Progenitor cell of endocrine pancreas (in vitro differentiated cells): ENCODE measurements at regions not wholly inside any gene's neighbourhood (a gene's known extent, or its start where the extent isn't known, plus 50 kb on each side); places are given as distances from the start of the nearest gene placed in this dataset.
A peak's percentile ranks its signal among the peaks of the same experiment; 100 is the strongest.
"Not testable (repeated sequence)": the region's sequence is repeated elsewhere in the genome, so short reads cannot be mapped to it uniquely, and the experiment has no call there.

Experiments
- DNase-seq: peaks from one replicate; pipeline ENCODE4 v3.0.0; 2021; ENCODE audit warnings: low spot score; ENCODE audit not compliant: unreplicated experiment
- H3K27ac Mint-ChIP-seq: 2 replicates; pipeline ENCODE4 v1.8.0; 2021; ENCODE audit warnings: mild to moderate bottlenecking, moderate library complexity, mixed read lengths
- H3K27me3 Mint-ChIP-seq: 2 replicates; pipeline ENCODE4 v1.8.0; 2021; ENCODE audit warnings: mixed read lengths
- H3K36me3 Mint-ChIP-seq: 2 replicates; pipeline ENCODE4 v1.8.0; 2022; ENCODE audit warnings: mixed read lengths; ENCODE audit not compliant: insufficient read depth
- H3K4me1 Mint-ChIP-seq: 2 replicates; pipeline ENCODE4 v1.8.0; 2021; ENCODE audit warnings: low read depth, mixed read lengths
- H3K4me3 Mint-ChIP-seq: 2 replicates; pipeline ENCODE4 v1.8.0; 2021; ENCODE audit warnings: low read depth, mild to moderate bottlenecking, moderate library complexity, mixed read lengths
- H3K9me3 Mint-ChIP-seq: 2 replicates; pipeline ENCODE4 v1.8.0; 2021; ENCODE audit warnings: low read depth, mixed read lengths
- TF ChIP-seq, protein P1 (sequence below): fragments of 200-600 bp; sonication (generic); IDR thresholded peaks from one replicate; pipeline ENCODE4 v1.5.0; 2021; ENCODE audit warnings: antibody characterized with exemption, mild to moderate bottlenecking; ENCODE audit not compliant: unreplicated experiment

DNA sequence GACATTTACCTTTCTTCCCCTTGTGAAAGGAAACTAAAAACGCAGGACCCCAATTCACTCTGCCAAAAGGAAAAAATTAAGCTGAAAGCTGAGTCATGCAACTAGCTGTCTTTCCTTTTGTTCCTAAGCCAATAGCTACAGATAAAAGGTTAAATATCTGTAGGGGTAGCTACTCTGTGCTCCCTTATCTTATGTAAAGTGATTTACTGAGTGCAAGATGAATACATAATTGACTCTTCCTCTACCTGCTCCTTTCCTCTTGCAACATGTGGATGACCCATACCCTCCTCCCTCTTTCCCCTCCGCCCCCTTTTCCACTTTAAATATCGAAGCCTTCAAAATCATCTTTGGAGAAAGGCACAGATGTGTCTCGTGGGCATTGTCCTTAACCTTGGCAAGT is 68.0 kb upstream of the ZNF157 start:
- no peak overlapping the region for H3K4me3 Mint-ChIP-seq
- no peak for DNase-seq
- peak overlapping the region; percentile 45 for H3K27ac Mint-ChIP-seq
- no peaks in the 10 kb centered on the region for H3K9me3 Mint-ChIP-seq
- no peaks in the 10 kb centered on the region for H3K27me3 Mint-ChIP-seq
- no peaks in the 10 kb centered on the region for H3K36me3 Mint-ChIP-seq
- peaks cover 6% of the 10 kb centered on the region for H3K4me1 Mint-ChIP-seq
- TF ChIP-seq, protein P1, sequence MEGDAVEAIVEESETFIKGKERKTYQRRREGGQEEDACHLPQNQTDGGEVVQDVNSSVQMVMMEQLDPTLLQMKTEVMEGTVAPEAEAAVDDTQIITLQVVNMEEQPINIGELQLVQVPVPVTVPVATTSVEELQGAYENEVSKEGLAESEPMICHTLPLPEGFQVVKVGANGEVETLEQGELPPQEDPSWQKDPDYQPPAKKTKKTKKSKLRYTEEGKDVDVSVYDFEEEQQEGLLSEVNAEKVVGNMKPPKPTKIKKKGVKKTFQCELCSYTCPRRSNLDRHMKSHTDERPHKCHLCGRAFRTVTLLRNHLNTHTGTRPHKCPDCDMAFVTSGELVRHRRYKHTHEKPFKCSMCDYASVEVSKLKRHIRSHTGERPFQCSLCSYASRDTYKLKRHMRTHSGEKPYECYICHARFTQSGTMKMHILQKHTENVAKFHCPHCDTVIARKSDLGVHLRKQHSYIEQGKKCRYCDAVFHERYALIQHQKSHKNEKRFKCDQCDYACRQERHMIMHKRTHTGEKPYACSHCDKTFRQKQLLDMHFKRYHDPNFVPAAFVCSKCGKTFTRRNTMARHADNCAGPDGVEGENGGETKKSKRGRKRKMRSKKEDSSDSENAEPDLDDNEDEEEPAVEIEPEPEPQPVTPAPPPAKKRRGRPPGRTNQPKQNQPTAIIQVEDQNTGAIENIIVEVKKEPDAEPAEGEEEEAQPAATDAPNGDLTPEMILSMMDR = no peak

DNA sequence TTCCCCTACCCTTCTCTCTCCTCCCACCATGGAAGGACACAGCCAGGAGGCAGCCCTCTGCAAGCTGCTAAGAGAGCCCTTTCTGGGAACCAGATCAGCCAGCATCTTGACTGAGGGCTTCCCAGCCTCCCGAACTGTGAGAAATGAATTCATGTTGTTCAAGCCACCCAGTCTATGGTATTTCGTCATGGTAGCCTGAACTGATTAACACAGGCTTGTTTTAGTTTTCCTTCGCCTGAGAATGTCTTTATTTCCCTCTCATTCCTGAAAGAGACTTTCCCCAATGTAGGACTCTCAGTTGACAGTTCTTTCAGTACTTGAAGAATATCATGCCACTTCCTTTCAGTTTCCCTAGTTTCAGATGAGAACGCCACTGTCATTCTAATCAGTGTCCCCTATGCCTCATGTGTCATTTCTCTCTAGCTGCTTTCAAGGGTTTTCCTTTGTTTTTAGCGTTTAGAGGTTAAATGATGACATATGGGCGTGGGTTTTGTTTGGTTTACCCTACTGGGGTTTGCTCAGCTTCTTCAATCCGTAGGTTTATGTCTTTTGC is 63.8 kb upstream of the ZNF157 start:
- not testable (repeated sequence) for H3K4me1 Mint-ChIP-seq, H3K4me3 Mint-ChIP-seq, H3K27ac Mint-ChIP-seq, H3K9me3 Mint-ChIP-seq, H3K27me3 Mint-ChIP-seq, DNase-seq, H3K36me3 Mint-ChIP-seq

DNA sequence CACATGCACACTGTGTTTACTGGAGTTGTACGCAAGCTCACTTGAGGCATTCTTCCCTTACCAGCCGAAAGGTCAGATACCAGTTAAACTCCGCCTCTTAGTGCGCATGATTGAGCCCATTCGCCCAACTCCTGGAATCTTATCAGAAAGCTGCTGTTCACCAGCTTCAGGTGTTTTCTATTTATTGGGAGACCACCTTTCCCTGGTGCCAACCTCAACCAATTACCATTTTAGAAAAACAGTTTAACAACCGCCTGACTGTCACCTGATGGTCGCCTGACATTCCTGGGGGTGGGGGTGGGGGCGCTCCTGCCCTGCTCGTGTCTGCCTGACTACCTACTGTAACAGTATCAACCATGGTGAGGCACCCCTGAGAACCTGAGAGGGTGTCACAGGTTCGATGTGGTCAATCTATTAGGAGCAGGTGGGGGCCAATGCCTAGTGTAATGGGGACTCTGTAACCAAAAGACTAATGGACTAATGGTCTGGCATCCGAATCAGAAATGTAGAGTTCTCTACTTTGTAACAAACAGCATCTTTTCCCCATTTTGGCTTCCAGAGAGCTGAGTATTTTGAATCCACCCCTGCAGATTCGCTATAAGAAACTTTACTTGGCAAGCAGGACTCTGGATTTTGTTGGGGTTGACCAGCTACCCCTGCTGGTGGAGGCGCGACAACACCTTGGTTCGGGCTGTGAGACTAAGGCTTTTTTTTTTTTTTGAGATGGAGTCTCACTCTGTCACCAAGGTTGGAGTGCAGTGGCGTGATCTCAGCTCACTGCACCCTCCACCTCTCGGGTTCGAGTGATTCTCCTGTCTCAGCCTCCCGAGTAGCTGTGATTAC is 58.2 kb upstream of the ZNF157 start:
- no peak for DNase-seq
- Mint-ChIP-seq H3K36me3 (no peaks in the 10 kb centered on the region), H3K27ac (peak overlapping the region; percentile 49), H3K9me3 (peaks cover 3% of the 10 kb centered on the region), H3K27me3 (no peaks in the 10 kb centered on the region), H3K4me1 (peaks cover 10% of the 10 kb centered on the region), H3K4me3 (no peak overlapping the region)
- TF ChIP-seq, protein P1 = peak; percentile 46

DNA sequence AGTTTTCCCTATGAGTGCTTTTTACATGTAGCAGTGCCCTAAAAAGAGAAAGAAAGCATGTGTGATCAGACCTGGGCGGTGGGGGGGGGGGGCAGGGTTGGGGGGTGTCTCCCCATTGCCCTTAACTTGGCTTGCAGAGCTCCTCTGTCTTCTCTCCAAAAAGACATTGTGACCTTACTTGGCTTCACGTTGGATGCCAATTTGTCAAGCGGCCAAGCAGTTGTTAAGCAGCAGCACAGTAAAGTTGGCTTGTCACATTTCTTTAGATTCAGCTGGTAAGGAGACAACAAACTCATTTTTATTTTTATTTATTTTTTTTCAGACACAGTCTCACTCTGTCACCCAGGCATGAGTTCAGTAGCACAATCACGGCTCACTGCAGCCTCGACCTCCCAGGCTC is 57.3 kb upstream of the ZNF157 start:
- Mint-ChIP-seq H3K27me3 (no peaks in the 10 kb centered on the region), H3K27ac (no peak overlapping the region), H3K36me3 (no peaks in the 10 kb centered on the region), H3K9me3 (peaks cover 3% of the 10 kb centered on the region), H3K4me3 (no peak overlapping the region), H3K4me1 (peaks cover 10% of the 10 kb centered on the region)
- no peak for DNase-seq
- TF ChIP-seq, protein P1 = no peak

DNA sequence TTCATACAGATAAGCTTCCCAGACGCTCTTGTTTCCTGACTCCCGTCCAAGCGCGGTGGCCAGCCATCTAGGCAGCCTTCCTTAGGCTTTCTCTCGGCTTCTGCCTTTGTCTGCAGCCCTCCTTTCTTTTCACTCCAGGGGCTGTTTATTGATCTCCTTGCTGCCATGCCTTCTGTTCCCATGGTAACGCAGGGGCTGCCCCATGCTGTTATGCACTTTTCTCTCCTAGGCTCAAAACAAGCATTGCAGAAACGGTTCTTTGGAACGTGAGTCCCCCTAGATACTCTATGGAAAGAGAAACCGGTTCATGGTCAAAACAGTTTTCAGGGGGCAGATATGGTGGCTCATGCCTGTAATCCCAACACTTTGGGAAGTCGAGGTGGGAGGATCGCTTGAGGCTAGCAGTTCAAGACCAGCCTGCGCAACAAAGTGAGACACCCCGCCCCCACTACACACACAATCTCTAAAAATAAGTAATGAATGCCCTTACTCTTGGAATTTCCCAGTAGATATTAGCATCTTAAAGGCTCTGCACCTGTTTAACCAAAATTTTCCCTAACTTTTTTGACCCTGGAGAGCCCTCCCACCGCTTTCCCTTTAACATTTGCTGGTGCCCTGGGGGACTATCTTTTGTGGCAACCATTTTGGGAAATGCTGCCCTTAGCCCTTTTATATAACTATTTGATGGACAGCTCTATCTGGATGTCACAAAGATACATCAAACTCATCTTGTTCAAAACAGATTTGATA is 53.9 kb upstream of the ZNF157 start:
- DNase-seq = peak; percentile 24
- no peaks in the 10 kb centered on the region for H3K36me3 Mint-ChIP-seq
- H3K27ac Mint-ChIP-seq = peak overlapping the region; percentile 97
- no peaks in the 10 kb centered on the region for H3K27me3 Mint-ChIP-seq
- peaks cover 10% of the 10 kb centered on the region for H3K4me1 Mint-ChIP-seq
- peak overlapping the region; percentile 51 for H3K4me3 Mint-ChIP-seq
- H3K9me3 Mint-ChIP-seq = peaks cover 12% of the 10 kb centered on the region
- TF ChIP-seq, protein P1 = no peak
